PC-9 (cell line): ENCODE measurements at regions not wholly inside any gene's neighbourhood (a gene's known extent, or its start where the extent isn't known, plus 50 kb on each side); places are given as distances from the start of the nearest gene placed in this dataset.

Experiments used
- CTCF ChIP-seq: fragments of 200-600 bp; sonication (generic); conservative IDR thresholded peaks from 2 replicates; pipeline ENCODE4 v1.6.1; 2017; ENCODE audit warnings: mixed run types, antibody characterized with exemption, mild to moderate bottlenecking, moderate library complexity
- EZH2 ChIP-seq: fragments of 200-600 bp; sonication (generic); IDR thresholded peaks from 2 replicates; pipeline ENCODE4 v1.8.0; 2017; ENCODE audit warnings: antibody characterized with exemption, low read depth

- no peak for TF ChIP-seq EZH2
- TF ChIP-seq CTCF = no peak
Observed at GRCh38 chr10:123389520-123389919, 235.3 kb downstream of the BUB3 start.
